Ovary (tissue), 7 donors: ENCODE measurements at regions not wholly inside any gene's neighbourhood (a gene's known extent, or its start where the extent isn't known, plus 50 kb on each side); places are given as distances from the start of the nearest gene placed in this dataset.
"Not testable (repeated sequence)": the region's sequence is repeated elsewhere in the genome, so short reads cannot be mapped to it uniquely, and the experiment has no call there.

Experiments
- DNase-seq, 5 donors: peaks; one replicate each; pipeline ENCODE4 v3.0.0-alpha.2; 2019 to 2020
- H3K27ac ChIP-seq, 2 donors: fragments of 200-600 bp; one replicate each; pipeline versions ENCODE4 v1.5.1 to v1.8.0; 2019 to 2022
- H3K27me3 ChIP-seq: fragments of 200-600 bp; one replicate; pipeline ENCODE4 v1.8.0; 2022
- H3K36me3 ChIP-seq: fragments of 200-600 bp; sonication (generic); one replicate; pipeline ENCODE4 v1.5.1; 2019
- H3K4me1 ChIP-seq: one replicate; pipeline ENCODE4 v1.8.1; 2013; ENCODE audit warnings: mild to moderate bottlenecking, moderate library complexity; ENCODE audit not compliant: insufficient read depth
- H3K4me3 ChIP-seq: fragments of 200-600 bp; sonication (generic); one replicate; pipeline ENCODE4 v1.5.1; 2017
- H3K9me3 ChIP-seq, 2 donors: fragments of 200-600 bp in 1 of 2; sonication (generic) in 1 of 2; one replicate each; pipeline versions ENCODE4 v1.5.1 to v1.8.1; 2013 to 2019; ENCODE audit warnings: mild to moderate bottlenecking in 1 of 2, moderate library complexity in 1 of 2
- EP300 ChIP-seq: sonication (generic); formaldehyde crosslinking; IDR thresholded peaks from one replicate; pipeline ENCODE4 v1.6.1; 2017; ENCODE audit warnings: antibody characterized with exemption
- POLR2A ChIP-seq: fragments of 450-650 bp; IDR thresholded peaks from one replicate; pipeline ENCODE4 v1.6.1; 2017; ENCODE audit warnings: antibody characterized with exemption, mild to moderate bottlenecking, moderate library complexity
- WGBS, 3 donors: extraction: QIAGEN DNeasy Blood & Tissue Kit in 1 of 3; methylation state at CpG; one replicate each; pipeline versions ENCODE4 v1.1.5 to v1.1.7; 2013 to 2017; 5-methylcytosine and 5-hydroxymethylcytosine counted together
- intact Hi-C, 4 donors: fragments of 100-400 bp; cut with DNase I; formaldehyde crosslinking; loops; one replicate each; pipeline versions ENCODE4 v1.11.0 to v1.15.1; 2022 to 2023
- TF ChIP-seq, protein P1 (sequence below), 3 donors: fragments of 450-650 bp in 2 of 3; fragments of 200-600 bp in 1 of 3; IDR thresholded peaks; one replicate each; pipeline versions ENCODE4 v1.5.1 to v1.8.0; 2016 to 2022; ENCODE audit warnings: antibody characterized with exemption in 3 of 3, mild to moderate bottlenecking in 1 of 3
- donor health status: DM: no; HTN: no; CAD: no; lungs with moderate emphysema.
- donor health status: DM: no; HTN: no; CAD: no.
- donor health status: Bipolar disorder and iron deficiency.
- donor health status: DM: no; HTN: no; CAD: no.
- donor health status: DM: yes; HTN: yes; CAD: no.

DNA sequence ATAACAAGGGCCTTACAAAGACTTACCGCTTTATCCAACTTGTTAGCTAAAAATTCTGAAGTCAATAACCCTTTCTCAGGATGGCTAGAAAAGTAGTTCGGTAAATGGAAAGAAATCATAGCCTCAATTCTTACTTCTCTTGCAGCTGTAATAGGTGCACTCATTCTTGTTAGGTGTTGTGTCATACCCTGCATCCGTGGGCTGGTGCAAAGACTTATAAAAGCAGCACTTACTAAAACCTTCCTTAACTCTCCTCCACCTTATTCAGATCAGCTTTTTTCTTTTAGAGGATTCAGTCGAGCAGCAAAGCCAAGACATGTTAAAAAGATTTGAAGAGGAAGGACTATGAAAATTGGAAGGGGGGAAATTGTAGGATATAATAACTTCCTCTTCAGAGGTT lies 238.2 kb upstream of the DIO3 start:
- no peaks in the 10 kb centered on the region for H3K27me3 ChIP-seq
- no peak overlapping the region for H3K27ac ChIP-seq
- 91 to 93% (median 92%) methylated on average over 4 of the region's 4 CpGs for WGBS, 3 donors
- no peaks in the 10 kb centered on the region for H3K9me3 ChIP-seq
- no peak for DNase-seq
- no peaks in the 10 kb centered on the region for H3K36me3 ChIP-seq
- H3K4me3 ChIP-seq = no peak overlapping the region
- intact Hi-C loops = no loop called here
- H3K4me1 ChIP-seq = no peaks in the 10 kb centered on the region
- TF ChIP-seq POLR2A (no peak), EP300 (no peak)

DNA sequence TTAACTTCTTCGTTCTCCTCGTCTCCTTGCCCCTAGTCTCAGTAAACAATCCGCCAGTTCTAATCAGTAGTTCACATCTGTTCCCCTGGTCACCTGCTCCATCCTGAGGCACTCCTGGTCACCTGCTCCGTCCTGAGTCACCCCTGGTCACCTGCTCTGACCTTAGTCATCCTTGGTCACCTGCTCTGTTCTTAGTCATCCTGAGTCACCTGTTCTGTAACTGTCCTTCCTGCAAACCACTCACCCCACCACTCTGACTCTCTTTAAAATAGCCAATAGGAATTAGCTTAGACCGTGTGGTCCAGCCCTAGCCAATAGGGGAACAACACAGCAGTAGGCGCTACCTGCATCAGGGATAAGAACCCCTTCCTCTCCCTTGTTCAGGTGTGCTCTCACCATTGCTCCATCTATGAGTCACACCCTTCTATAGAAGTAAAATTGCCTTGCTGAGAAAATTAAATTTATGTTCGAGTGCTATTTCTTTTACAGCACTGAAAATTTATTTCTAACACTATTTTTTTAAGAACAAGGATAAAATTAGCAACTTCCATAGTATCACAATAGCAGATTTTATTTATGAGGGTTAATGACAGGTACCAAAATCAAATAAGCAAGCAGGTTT lies 237.6 kb upstream of the DIO3 start:
- DNase-seq, H3K27ac ChIP-seq, intact Hi-C loops, H3K27me3 ChIP-seq, H3K4me3 ChIP-seq, H3K36me3 ChIP-seq, H3K9me3 ChIP-seq, H3K4me1 ChIP-seq: not testable (repeated sequence)
- WGBS, 3 donors = 92 to 94% (median 93%) methylated on average over 7 of the region's 7 CpGs

GRCh38 chr14:101325319-101325718 lies 236.0 kb upstream of the DIO3 start:
- no peak for TF ChIP-seq EP300
- TF ChIP-seq, protein P1, sequence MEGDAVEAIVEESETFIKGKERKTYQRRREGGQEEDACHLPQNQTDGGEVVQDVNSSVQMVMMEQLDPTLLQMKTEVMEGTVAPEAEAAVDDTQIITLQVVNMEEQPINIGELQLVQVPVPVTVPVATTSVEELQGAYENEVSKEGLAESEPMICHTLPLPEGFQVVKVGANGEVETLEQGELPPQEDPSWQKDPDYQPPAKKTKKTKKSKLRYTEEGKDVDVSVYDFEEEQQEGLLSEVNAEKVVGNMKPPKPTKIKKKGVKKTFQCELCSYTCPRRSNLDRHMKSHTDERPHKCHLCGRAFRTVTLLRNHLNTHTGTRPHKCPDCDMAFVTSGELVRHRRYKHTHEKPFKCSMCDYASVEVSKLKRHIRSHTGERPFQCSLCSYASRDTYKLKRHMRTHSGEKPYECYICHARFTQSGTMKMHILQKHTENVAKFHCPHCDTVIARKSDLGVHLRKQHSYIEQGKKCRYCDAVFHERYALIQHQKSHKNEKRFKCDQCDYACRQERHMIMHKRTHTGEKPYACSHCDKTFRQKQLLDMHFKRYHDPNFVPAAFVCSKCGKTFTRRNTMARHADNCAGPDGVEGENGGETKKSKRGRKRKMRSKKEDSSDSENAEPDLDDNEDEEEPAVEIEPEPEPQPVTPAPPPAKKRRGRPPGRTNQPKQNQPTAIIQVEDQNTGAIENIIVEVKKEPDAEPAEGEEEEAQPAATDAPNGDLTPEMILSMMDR (IDR thresholded peaks at IDR 0.05) = no peak
- no peak for TF ChIP-seq POLR2A
- H3K9me3 ChIP-seq = no peaks in the 10 kb centered on the region
- H3K4me3 ChIP-seq = no peak overlapping the region
- no peak for DNase-seq
- no peak overlapping the region for H3K27ac ChIP-seq
- no peaks in the 10 kb centered on the region for H3K27me3 ChIP-seq
- 89 to 93% (median 93%) methylated on average over 4 of the region's 4 CpGs for WGBS, 3 donors
- H3K4me1 ChIP-seq = no peaks in the 10 kb centered on the region
- intact Hi-C loops = no loop called here
- H3K36me3 ChIP-seq = no peaks in the 10 kb centered on the region

DNA sequence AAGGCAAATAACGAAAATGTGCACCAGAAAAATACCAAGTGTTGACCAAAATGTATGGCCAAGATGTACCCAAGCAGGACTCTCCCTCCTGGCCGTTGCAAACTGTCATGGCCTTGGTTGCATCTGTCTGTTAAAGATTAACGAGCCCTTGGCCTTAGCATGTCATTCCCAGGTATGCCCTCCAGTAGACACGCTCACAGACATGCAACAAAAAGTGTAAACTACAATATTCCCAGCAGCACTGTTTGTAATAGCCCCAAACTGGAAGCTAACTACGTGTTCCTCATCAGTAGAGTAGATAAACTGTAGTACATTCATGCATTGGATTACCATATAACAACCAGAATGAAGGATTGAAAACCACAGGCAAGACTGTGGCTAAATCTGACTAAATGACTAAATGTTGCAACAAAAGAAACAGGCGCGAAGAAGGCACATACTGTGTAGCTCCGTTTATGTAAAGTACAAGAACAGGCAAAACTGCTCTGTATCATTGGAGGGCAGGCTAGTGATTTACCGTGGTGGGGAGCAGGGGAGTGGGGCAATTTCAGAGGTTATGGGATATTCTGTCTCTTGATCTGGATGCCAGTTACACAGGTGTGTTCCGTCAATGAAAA lies 232.8 kb upstream of the DIO3 start:
- H3K27ac ChIP-seq = no peak overlapping the region
- DNase-seq = no peak
- H3K27me3 ChIP-seq = no peaks in the 10 kb centered on the region
- H3K9me3 ChIP-seq = no peaks in the 10 kb centered on the region
- intact Hi-C loops = no loop called here
- TF ChIP-seq POLR2A (no peak), EP300 (no peak)
- TF ChIP-seq, protein P1 (IDR thresholded peaks at IDR 0.05) = no peak
- H3K36me3 ChIP-seq = no peaks in the 10 kb centered on the region
- H3K4me1 ChIP-seq = no peaks in the 10 kb centered on the region
- 74 to 85% (median 74%) methylated on average over 10 of the region's 10 CpGs for whole genome bisulfite sequencing, 3 donors
- no peak overlapping the region for H3K4me3 ChIP-seq

DNA sequence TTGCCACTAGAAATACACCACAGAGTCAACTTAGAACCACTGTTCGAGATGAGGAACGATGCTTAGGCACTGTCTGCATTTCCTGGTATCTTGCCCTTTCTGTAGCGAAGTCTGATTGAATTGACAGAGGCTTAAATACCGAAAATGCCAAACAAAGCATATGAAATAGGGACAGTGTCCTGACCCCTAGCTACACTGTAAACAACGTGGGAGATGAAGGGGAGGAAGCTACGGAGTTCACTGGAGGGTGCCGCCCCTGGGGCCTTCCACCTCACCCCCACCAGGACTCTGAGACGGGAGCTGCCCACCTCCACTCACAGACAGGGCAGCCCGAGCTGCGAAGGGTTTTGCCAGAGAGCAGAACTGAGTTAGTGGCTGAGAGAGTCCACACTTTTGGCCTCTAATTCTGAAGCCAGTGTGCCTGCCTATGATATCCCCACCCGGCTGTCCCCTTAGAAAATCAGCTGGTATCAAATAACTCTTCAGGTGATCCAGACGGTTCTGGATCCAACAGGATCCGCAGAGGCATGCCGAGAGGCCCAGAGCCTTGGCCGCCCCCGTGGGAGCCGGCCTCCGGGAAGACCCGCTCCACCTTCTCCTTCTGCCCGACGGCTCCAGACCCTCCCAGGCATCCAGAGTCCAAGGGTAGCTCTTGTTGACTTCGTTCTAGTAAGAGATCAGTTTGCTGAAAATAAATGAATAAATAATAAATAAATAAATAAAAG lies 230.7 kb upstream of the DIO3 start:
- H3K9me3 ChIP-seq = no peaks in the 10 kb centered on the region
- H3K27ac ChIP-seq = no peak overlapping the region
- H3K4me3 ChIP-seq = no peak overlapping the region
- WGBS, 3 donors = 90 to 91% (median 91%) methylated on average over 22 of the region's 22 CpGs
- H3K27me3 ChIP-seq = no peaks in the 10 kb centered on the region
- no peaks in the 10 kb centered on the region for H3K36me3 ChIP-seq
- intact Hi-C loops = no loop called here
- no peak for TF ChIP-seq EP300
- TF ChIP-seq POLR2A = no peak
- TF ChIP-seq, protein P1 (IDR thresholded peaks at IDR 0.05) = no peak
- no peak for DNase-seq
- H3K4me1 ChIP-seq = peaks cover 8% of the 10 kb centered on the region
